ENCODE measurements at regions not wholly inside any gene's neighbourhood (a gene's known extent, or its start where the extent isn't known, plus 50 kb on each side); places are given as distances from the start of the nearest gene placed in this dataset.
"Not testable (repeated sequence)": the region's sequence is repeated elsewhere in the genome, so short reads cannot be mapped to it uniquely, and the experiment has no call there.

DNA sequence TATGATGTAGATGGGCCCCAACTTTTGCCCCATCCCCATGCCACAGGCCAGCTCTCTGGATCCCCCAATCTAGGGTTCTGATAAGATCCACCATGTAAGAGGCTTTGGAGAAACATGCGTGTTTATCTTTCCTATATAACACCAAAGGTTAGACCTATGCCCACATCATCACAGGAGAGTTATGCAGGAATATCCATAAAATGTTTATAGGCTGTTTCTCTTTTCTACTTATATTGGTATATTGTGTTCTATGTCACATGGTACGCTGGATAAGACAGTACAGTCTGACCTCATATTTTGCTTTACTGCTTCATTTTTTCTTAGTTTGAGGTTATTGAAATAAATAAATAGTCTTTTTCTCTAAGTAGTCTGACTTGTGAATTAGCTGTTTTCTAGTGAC is 1013.9 kb upstream of the GYPC start:
- no peak for DNase-seq

DNA sequence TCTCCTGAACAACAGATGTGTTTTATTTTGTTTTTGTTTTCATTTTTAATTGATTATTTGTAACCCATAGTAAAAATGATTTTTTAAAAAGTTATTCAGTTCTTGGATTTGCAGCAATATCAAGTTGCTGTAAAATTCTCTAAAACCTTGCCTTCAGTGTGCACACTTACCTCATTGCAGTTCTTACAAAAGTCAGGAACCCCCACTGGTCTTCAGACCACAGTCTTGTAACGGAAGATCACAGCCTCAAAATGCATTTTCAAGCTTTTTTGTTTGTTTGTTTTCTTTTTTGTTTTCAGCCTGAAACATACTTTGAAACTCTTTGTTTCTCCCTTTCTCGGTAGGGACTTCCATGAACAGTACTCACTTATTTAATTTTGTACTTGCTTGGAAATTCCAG is 1012.8 kb upstream of the GYPC start:
- no peak for DNase-seq

DNA sequence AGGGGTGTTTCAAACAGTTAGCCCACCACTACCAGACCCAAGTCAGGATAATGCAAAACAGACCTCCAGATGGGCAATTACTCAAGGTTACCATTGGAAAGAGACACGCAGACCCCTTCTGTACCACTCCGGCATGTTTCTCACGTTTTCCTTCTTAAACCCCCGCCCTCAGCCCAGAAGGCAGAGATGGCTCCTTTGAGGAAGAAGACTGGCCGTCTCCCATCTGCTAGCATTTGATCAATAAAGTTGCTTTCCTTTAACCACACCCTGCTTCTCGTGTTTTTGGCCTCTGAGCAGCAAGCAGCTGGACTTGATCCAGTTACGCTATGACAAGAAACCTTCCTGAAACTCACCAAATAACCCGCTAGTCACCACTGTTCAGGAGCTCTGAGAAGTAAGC is 1012.4 kb upstream of the GYPC start:
- DNase-seq = no peak

DNA sequence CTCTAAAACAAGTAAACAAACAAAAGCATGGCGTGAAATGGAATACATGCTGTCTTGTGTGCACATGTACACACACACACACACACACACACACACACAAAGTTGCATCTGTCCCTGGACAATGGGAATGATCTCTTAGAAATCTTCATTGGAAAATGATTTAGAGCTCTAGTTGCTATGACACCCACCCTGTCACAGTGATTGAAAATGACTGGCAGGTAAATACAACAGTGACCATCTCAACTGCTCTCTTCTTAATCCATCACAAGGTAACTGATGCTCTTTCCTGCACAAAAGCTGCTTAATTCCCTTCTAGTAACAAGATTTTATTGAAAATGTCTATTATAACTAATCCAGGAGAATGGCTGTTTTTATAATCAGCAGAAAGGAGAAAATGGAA is 1011.7 kb upstream of the GYPC start:
- DNase-seq = no peak

DNA sequence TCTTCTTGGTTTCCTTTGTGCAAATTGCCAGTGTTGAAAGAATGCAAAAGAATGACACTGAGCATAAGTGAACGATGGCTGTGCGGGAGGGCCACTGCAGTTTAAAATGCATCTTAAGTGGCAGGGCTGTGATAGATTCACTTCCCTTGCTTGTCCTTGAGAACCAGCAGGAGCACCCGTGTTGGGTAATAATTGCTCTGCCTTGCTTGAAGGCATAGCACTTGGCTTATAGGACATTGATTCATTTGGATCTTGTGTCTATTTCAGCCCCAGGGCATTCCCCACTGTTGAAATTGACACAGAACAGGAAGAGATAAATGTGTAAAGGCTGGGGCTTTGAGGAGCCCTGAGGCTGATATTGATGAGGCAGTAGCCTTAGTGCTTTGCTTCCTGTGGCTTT is 1003.7 kb upstream of the GYPC start:
- DNase-seq = no peak

DNA sequence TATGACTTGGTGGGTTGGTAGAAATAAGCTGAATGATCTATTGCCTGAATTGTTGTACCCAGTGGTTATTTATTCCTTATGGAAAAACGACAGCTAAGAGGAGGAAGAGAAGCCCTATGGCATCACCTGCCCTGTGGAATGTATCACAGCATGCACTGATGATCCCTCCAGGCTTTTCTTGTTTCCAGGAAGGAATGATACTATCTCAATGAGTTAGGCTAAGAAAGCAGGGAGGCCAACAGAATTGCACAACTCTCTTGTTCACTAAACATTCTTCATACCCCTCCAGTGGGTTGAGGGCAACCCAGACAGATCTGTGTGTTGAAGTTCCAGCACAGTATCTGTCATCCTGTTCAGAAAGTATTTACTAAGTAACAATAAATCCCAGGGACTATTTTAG is 1001.7 kb upstream of the GYPC start:
- DNase-seq = no peak

DNA sequence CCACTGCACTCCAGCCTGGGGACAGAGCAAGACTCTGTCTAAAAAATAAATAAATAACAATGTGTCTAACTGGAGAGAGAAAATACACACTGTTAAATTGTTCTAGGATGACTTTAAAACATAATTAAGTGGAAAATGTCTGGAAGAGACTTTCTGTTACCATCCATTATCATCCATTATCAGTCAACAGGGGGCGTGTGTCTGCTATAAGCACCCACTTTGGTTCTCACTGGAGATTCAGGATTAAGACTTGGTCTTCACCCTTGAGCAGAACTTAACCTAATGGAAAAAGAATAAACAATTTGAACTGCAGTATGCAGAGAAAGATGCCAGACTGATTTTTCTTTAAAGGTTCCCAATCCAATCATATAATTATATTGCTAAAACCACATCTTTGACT is 999.8 kb upstream of the GYPC start:
- no peak for DNase-seq

DNA sequence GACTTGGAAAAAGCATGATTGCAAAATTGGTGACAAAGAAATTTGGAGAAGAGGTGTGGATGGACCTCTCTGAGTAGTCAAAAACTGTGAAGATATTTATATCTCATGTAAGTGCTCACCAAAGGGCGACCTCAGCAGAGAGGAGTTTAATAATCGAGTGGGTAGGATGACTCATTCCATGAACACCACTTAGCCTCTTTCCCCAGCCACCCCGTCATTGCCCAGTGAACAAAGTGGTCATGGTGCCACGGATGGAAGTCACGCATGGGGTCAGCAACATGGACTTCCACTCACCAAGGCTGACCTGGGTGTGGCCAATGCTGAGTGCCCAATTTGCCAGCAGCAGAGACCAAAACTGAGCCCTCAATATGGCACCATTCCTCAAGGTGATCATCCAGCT is 997.4 kb upstream of the GYPC start:
- DNase-seq = no peak

DNA sequence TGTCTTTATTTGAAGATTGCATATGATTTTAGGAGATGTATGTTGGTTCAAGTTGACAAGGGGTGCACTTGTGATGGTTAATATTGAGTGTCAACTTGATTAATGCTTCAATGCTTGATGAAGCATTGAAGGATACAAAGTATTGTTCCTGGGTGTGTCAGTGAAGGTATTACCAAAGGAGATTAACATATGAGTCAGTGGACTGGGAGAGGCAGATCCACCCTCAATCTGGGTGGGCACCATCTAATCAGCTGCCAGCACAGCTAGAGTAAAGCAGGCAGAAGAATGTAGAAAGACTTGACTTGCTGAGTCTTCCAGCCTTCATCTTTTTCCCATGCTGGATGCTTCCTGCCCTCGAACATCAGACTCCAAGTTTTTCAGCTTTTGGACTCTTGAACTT is 995.6 kb upstream of the GYPC start:
- DNase-seq = not testable (repeated sequence)

DNA sequence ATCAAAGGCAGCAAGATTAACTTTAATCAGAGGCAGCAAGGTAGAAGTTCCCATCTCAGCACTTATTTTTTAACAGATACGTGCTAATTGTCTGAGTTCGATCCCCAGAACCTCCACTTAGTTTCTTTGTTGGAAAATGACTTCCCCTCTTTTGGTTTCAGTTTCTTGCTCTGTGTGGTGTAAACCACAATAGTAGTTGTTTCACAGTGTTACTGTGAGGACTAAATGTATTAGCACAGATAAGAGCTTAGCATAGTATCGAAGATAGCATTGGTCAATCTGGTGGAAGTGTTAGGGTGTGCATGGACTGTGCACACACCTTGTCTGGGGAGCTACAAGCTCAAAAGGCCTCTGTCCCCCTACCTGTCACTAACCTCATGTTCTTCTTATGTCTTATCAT is 988.3 kb upstream of the GYPC start:
- DNase-seq = no peak

DNA sequence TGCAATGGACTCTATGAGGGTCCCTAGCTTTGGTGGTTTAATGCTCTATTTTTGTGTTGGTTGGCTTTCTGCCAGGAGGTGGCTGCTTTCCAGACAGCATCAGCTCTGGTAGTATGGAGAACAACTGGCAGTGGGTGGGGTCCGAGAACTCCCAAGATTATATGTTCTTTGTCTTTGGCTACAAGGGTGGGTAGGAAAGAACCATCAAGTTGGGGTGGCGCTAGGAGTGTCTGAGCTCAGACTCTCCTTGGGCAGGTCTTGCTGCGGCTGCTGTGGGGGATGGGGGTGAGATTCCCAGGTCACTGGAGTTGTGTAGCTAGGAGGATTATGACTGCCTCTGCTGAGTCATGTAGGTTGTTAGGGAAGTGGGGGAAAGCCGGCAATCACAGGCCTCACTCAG is 976.1 kb upstream of the GYPC start:
- DNase-seq = no peak

DNA sequence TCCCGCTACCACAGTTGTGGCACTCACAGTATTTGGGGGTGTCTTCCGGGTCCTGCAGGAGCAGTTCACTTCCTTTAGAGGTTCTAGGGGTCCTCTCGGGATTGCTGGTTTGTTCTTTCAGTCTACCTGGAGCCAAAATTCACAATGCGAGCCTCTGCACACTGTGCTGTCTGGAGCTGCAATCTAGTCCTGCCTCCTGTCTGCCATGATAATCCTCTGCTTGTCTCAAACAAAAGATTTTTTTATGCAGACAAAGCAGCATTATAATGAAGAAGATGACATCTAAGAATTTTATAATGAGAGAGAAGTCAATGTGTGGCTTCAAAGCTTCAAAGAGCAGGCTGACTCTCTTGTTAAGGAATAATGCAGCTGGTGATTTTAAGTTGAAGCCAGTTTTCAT is 975.1 kb upstream of the GYPC start:
- DNase-seq = no peak

DNA sequence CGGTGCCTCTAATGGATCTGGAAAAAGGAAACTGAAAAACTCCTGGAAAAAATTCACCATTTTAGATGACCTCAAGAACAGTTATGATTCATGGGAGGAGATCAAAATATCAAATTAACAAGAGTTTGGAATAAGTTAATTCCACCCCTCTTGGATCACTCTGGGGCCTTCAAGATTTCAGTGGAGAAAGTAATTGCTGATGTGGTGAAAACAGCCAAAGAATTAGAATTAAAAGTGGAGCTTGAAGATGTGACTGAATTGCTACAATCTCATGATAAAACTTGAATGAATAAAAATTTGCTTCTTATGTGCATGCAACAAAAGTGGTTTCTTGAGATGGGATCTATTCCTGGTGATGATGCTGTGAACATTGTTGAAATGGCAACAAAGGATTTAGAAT is 974.4 kb upstream of the GYPC start:
- no peak for DNase-seq

DNA sequence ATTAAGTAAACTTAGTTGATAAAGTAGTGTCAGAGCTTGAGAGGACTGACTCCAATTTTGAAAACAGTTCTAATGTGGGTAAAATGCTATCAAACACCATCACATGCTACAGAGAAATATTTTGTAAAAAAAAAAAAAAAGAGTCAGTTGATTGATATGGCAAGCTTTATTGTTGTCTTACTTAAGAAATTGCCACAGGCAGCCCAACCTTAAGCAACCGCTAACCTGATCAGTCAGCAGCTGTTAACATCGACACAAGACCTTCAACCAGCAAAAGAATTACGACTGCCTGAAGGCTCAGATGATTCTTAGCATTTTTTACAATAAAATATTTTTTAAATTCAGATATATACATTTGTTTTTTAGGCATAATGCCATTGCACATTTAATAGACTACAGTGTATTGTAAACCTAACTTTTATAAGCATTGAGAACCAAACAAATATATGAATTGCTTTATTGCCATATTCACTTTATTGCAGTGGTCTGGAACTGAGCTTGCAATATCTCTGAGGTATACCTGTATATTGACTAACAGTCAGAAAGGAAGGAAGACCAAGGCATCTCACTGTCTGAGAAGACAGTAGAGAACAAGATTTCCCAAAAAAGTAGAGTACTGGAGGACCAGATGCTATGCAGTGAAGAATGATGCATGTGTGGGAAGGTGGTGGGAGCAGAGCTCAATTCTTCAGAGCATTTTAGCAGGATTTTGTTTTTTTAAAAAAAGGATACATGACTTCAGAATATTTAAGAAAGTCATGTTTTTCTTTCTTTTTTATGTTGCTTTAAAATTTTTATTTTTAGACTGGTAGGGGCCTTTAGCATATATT is 973.8 kb upstream of the GYPC start:
- no peak for DNase-seq

DNA sequence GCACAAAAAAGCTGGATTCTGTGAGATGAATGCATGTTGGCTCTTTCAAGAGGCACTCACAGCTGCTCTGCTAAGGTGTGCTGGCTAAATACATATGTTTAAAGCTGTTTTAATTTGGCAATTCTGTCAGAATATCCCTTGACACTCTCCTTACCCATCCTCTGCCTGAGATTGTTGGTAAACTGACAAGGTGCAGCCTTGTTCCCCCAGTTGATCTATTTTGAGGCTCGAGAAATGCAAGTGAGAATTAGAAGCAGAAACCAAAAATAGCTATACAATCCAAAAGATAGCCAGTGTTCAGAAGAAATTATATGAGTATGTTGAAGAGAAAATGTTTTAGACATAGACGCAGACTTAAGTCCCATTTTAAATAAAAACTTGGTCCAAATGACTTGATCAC is 971.7 kb upstream of the GYPC start:
- DNase-seq = no peak

DNA sequence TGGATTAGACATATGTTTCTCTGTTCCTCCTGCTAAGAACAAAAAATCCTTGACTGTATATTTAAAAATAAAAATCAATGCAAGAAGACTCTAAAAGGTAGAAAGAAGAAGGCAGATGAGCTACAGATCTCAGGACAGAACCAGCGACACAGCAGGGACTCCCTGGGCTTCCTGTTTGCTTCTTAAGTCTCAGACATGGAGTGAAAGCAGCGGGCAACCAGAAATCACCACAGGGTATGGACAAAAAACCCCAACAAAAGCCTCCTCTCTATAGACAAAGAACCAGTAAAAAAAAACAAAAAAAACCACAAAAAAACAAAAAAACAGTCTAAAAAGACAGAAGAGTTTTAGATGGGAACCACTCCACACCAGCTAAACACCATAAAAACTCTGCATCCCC is 971.0 kb upstream of the GYPC start:
- DNase-seq = no peak

DNA sequence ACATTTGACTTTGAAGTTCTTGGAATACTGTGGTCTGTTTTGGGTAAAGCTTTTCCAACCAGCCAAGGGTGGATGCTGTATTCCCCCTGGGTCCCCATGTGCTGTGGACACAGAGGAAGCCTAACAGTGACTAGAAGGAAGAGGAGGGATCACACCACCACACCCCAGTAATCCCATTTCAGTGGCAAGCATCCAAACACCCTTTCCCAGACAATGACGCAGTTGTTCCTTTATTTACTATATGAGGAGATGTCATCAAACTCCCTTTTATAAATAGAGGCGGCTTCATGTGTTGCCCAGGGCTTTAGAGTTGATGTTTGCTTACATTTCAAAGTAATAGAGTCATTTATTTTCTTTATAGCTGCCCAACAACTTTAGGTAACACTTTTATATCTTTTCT is 959.4 kb upstream of the GYPC start:
- no peak for DNase-seq

DNA sequence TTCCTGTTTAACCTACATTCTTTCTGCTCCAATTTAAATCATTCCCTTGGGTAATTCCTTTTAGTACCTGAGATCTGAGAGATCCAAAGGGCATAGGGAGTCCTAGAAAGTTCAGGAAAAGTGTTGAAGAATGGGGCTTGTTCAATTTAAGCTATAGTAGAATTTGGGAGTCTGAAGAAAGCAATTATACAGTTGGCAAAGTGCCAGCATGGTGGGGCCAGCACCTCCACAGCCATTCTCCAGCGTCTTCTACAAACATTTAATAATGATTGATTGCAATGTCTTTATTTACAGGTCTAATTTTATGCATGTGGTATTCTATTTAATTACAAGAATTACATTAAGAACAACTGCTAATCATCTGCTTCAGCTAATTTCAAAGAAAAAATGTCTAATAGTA is 957.7 kb upstream of the GYPC start:
- DNase-seq = no peak

DNA sequence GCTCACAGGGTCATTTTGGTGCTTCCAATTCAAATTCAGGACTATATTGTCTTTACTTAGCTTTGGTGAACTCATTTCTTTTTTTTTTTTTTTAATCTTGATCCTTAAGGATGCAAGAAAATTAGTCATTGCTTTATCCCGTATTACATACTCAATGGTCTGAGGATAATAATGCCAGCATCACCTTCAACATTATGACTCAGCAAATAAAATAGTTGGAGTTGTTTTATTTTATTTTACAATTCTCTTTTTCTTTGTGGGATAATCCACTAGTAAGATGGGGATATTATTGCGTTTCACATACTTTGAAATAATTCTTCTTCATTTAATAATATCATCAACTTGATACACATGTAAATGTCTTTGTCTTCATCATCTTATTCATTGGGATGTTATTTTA is 954.9 kb upstream of the GYPC start:
- DNase-seq = no peak

DNA sequence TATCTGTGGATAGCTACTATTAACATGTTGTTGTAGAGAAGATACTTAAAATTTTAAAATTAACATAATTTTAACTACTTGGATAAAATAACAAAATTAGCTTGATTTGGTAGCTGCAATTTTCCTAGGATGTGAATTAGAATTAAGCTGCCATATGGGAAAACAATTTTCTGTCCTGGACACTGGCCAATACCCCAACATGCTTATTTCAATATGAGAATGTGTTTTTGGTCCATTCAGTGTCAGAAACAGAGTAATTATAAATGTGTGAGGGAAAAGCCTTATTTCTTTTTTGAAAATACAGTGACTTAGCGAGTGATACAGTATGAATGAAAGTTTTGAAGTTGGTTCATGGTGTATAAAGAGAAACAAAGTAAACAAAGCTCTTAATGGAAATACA is 948.3 kb upstream of the GYPC start:
- no peak for DNase-seq

DNA sequence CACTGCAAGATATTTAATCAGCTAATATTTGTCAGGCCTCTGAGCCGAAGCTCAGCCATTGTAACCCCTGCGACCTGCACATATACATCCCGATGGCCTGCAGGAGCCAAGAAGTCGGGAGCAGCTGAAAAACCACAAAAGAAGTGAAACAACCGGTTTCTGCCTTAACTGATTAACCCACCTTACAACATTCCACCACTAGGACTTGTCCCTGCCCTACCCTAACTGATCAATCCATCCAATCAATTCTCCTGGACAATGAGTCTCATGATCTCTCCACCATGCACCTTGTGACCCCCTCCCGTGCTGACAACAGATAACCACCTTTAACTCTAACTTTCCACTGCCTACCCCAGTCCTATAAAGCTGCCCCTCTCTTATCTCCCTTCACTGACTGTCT is 945.4 kb upstream of the GYPC start:
- DNase-seq = no peak

DNA sequence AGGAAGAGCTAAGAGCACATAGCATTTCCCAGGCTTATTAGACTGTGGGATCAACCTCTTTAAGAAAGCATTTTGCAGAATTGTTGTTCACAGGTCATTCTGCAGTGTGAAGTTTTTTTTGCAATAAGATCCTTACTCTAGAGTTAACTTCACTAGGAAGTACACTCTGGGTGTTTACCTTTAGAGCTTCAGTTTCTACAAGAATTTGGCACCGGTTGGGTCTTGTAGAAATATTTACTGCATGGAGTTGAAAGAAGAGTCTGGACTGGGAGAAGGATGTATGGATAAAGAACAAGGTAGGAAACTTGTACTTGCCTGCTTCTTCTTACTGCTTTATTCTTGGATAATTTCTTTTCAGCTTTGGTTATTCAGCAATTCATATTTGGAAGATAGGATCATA is 944.9 kb upstream of the GYPC start:
- DNase-seq = no peak

DNA sequence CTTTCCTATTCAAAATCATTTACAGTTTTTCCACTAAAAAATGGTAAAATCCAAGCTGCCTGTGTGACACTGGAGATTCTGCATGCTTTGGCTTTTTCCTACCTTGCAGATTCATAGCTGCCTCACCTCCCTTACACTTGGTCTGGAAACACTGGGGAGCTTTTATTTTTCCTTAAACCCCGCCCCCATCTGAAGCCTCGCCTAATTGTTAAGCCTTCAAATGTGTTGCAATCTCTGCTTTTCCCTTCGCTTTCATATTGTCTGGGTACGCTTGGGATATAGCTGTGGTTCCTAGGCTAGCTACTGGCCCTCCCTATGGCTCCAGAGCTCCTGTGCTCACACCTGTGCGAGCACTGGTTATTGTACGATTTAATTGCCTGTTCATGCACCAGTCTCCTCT is 942.4 kb upstream of the GYPC start:
- DNase-seq = no peak

DNA sequence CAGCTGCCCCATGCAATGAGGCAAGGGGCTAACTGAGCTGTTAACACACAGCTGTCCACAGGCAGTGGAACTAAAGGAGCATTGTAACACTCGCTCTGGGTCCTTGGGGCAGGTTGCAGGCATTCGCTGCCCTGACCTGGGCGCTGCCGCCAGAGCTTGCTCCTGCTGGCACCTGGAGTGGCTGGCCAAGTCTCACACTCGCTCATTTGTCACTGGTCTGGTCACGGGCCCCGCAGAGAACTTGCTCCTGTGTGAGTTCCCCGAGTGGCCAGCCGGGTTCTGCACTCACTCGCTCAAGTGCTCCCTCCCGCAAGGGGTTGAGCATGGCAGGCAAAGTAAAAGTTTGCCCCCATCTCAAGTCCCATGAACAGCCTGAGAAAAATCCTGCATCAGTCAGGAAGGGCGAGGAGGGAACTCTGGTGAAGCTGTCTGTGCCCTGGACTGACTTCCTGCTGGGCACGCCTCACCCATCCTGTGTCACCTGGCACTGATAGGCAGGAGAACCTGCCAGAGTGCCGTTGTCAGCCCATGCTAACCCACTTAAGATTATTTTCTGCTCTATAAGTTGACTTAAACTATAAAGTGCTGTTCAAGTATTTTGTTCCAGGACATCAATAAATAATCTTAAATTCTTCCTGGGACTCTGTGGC is 934.8 kb upstream of the GYPC start:
- no peak for DNase-seq

DNA sequence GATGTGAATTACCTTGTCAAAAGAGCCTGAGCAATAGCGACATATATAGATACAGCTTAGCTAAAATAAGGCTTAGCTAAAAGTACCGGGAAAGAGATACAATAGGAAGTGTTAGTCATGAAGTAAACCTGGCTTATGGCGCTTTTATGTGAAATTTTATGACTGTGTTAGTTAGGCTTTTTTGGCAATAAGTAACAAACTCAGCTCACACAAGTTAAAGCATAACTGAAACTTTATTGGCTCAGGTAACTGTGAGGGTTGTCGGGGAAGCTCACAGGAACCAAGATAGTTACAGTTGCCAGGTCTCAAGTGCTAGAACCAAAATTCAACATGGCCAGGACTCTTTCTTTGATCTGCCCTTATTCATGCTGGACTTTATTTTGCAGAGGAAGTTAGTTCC is 925.0 kb upstream of the GYPC start:
- DNase-seq = no peak

Measured in NCI-H524 treated with DMSO at 0.1 percent for 48 hours (cell line).